GM13976 (cell line): ENCODE measurements at regions not wholly inside any gene's neighbourhood (a gene's known extent, or its start where the extent isn't known, plus 50 kb on each side); places are given as distances from the start of the nearest gene placed in this dataset.

Experiments used
- DNase-seq: peaks from one replicate; pipeline ENCODE4 v3.0.0; 2012; ENCODE audit warnings: low spot score
- CTCF ChIP-seq: IDR thresholded peaks from 2 replicates; pipeline ENCODE4 v1.5.1; 2012; ENCODE audit warnings: borderline replicate concordance, mild to moderate bottlenecking; ENCODE audit not compliant: insufficient read depth; ENCODE audit errors: extremely low read depth, missing control alignments, control extremely low read depth
- in situ Hi-C: fragments of 300-500 bp; cut with MboI; formaldehyde crosslinking; loops from one replicate; pipeline ENCODE4 v1.12.0; 2022; ENCODE audit warnings: low sequenced_read_pairs, mixed read lengths, inconsistent platforms; ENCODE audit not compliant: unreplicated experiment

- in situ Hi-C loops = no loop called here
- no peak for TF ChIP-seq CTCF
- DNase-seq = no peak
Observed at GRCh38 chr5:2311851-2312250, 429.1 kb upstream of the IRX4 start.

- no peak for TF ChIP-seq CTCF
- no peak for DNase-seq
- in situ Hi-C loops = no loop called here
Observed at GRCh38 chr5:2310946-2311345, 428.2 kb upstream of the IRX4 start.

GRCh38 chr5:2307631-2308030 lies 424.9 kb upstream of the IRX4 start:
- no peak for TF ChIP-seq CTCF
- in situ Hi-C loops = no loop called here

GRCh38 chr5:2306711-2307110 lies 424.0 kb upstream of the IRX4 start:
- no peak for TF ChIP-seq CTCF
- DNase-seq = no peak
- in situ Hi-C loops = no loop called here

More at GRCh38 chr5:2307631-2308030, 424.9 kb upstream of the IRX4 start:
- no peak for DNase-seq

GRCh38 chr5:2303431-2304100 lies 420.8 kb upstream of the IRX4 start:
- in situ Hi-C loops = no loop called here
- TF ChIP-seq CTCF = no peak
- no peak for DNase-seq

- TF ChIP-seq CTCF = no peak
- in situ Hi-C loops = no loop called here
- no peak for DNase-seq
Observed at GRCh38 chr5:2302169-2302568, 419.4 kb upstream of the IRX4 start.
